Ascending aorta (tissue), 2 donors: ENCODE measurements at regions not wholly inside any gene's neighbourhood (a gene's known extent, or its start where the extent isn't known, plus 50 kb on each side); places are given as distances from the start of the nearest gene placed in this dataset.

Source experiments
- DNase-seq, 2 donors: peaks; one replicate each; pipeline ENCODE4 v3.0.0-alpha.2; 2019; ENCODE audit warnings: low spot score in 2 of 2
- H3K27ac ChIP-seq, 2 donors: fragments of 200-600 bp; sonication (generic); one replicate each; pipeline ENCODE4 v1.5.1; 2016 to 2017; ENCODE audit warnings: mild to moderate bottlenecking in 1 of 2
- H3K27me3 ChIP-seq: fragments of 200-600 bp; sonication (generic); one replicate; pipeline ENCODE4 v1.5.1; 2017
- H3K36me3 ChIP-seq, 2 donors: fragments of 200-600 bp; sonication (generic); one replicate each; pipeline ENCODE4 v1.5.1; 2016
- H3K4me1 ChIP-seq, 2 donors: fragments of 200-600 bp; sonication (generic); one replicate each; pipeline ENCODE4 v1.5.1; 2016 to 2017; ENCODE audit warnings: mild to moderate bottlenecking in 1 of 2
- H3K4me3 ChIP-seq, 2 donors: fragments of 200-600 bp; sonication (generic); one replicate each; pipeline ENCODE4 v1.5.1; 2016 to 2017; ENCODE audit warnings: mild to moderate bottlenecking in 1 of 2
- H3K9me3 ChIP-seq, 2 donors: fragments of 200-600 bp; sonication (generic); one replicate each; pipeline ENCODE4 v1.5.1; 2016
- intact Hi-C: fragments of 100-400 bp; cut with DNase I; formaldehyde crosslinking; loops from one replicate; pipeline ENCODE4 v1.15.1; 2023
- TF ChIP-seq, protein P1 (sequence below), 3 experiments: fragments of 200-600 bp in 2 of 3; fragments of 450-650 bp in 1 of 3; sonication (generic) in 2 of 3; IDR thresholded peaks; one replicate each; pipeline ENCODE4 v1.5.1; 2016 to 2019; ENCODE audit warnings: antibody characterized with exemption in 3 of 3, mild to moderate bottlenecking in 1 of 3, moderate library complexity in 1 of 3

DNA sequence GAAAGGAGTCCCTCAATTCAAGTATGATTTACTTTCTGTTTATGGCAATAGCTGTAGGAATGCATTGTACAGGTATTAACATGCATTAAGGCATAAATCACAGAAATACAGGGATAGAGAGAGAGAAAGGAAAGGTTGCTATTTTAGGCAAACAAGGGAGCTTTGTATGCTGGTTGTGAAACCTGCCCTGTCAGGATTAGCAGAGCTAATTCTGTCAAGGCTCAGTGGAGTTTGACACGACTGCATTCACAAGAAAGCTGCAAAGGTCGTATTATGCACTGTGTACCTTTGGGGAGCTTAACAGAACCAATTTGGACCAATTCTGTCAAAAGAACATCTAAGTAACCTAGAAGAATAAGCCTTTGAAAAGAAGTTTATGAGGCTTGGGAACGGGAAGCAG is 239.3 kb downstream of the GRIA2 start:
- Histone ChIP-seq H3K27ac (no peak overlapping the region), H3K4me1 (peaks cover 3 to 6% of the 10 kb centered on the region in 2 donors), H3K27me3 (no peaks in the 10 kb centered on the region), H3K4me3 (peak overlapping the region in 1 of 2 donors; percentile 22), H3K36me3 (no peaks in the 10 kb centered on the region), H3K9me3 (peaks cover 0 to 4% of the 10 kb centered on the region in 2 donors)
- intact Hi-C loops: no loop called here
- TF ChIP-seq, protein P1, sequence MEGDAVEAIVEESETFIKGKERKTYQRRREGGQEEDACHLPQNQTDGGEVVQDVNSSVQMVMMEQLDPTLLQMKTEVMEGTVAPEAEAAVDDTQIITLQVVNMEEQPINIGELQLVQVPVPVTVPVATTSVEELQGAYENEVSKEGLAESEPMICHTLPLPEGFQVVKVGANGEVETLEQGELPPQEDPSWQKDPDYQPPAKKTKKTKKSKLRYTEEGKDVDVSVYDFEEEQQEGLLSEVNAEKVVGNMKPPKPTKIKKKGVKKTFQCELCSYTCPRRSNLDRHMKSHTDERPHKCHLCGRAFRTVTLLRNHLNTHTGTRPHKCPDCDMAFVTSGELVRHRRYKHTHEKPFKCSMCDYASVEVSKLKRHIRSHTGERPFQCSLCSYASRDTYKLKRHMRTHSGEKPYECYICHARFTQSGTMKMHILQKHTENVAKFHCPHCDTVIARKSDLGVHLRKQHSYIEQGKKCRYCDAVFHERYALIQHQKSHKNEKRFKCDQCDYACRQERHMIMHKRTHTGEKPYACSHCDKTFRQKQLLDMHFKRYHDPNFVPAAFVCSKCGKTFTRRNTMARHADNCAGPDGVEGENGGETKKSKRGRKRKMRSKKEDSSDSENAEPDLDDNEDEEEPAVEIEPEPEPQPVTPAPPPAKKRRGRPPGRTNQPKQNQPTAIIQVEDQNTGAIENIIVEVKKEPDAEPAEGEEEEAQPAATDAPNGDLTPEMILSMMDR (IDR thresholded peaks at IDR 0.05): no peak
- no peak for DNase-seq

DNA sequence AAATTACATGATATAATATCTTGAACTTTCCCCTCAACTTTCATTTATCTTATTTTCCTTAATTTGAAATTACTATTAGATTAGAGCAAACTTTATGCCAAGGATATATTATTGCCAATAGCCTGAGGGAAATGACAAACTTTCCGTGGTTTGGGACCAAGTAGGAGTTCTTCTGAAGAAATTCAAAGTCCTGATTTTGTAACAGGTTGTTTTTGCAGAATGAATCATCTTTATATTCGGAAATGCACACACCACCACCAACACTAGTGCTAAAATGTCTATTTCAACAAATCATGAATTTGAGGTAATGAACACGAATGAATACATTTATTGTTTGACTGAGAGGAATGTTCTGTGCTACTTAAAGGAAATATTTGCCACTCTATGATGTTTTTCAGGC is 226.7 kb downstream of the GRIA2 start:
- no peak for DNase-seq
- Histone ChIP-seq H3K4me1 (no peaks in the 10 kb centered on the region), H3K27me3 (no peaks in the 10 kb centered on the region), H3K9me3 (no peaks in the 10 kb centered on the region), H3K36me3 (no peaks in the 10 kb centered on the region), H3K4me3 (no peak overlapping the region), H3K27ac (no peak overlapping the region)
- TF ChIP-seq, protein P1 (IDR thresholded peaks at IDR 0.05): no peak
- intact Hi-C loops: no loop called here

DNA sequence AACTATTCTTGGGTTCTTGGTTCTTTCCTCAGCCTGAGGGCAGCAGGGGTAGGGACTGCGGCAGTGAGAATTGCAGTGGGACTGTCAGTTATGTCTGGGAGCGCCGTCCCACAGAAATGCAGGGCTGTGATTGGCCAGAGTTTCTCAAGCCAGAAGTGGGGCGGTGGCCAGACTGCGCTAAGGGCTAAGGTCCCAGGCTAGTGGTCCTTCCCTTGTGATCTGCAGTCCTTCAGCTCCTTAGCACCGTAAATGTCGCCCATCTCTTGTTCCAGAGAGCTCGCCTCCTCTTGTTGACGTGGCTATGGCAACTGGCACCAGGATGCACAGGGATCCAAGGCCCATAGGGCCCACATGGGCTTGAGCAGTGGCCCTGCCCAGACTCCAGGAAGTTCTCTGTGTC is 223.5 kb downstream of the GRIA2 start:
- no peaks in the 10 kb centered on the region for H3K9me3 ChIP-seq
- no peak for DNase-seq
- TF ChIP-seq, protein P1 (IDR thresholded peaks at IDR 0.05): no peak
- H3K4me1 ChIP-seq: no peaks in the 10 kb centered on the region
- intact Hi-C loops: no loop called here
- H3K4me3 ChIP-seq: no peak overlapping the region
- H3K36me3 ChIP-seq: no peaks in the 10 kb centered on the region
- no peaks in the 10 kb centered on the region for H3K27me3 ChIP-seq
- no peak overlapping the region for H3K27ac ChIP-seq

DNA sequence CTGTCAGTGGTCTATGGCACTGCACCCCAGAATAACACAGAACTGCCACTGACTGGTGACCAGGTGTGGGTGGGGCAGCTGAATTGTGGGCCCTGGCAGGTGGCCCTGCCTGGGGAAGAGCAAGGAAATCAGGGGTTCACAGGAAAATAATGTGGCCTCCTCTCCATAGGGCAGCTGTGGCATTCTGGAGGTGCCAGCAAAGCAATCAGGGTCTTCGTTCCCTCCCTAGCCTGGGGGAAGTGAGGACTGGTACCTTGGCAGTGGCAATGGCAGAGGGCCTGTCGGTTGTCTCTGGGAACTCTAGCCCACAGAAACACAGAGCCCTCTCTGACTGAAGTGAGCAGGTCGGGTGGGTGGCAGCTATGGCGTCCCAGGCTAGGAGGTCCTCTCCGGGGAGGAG is 223.0 kb downstream of the GRIA2 start:
- TF ChIP-seq, protein P1 (IDR thresholded peaks at IDR 0.05): no peak

DNA sequence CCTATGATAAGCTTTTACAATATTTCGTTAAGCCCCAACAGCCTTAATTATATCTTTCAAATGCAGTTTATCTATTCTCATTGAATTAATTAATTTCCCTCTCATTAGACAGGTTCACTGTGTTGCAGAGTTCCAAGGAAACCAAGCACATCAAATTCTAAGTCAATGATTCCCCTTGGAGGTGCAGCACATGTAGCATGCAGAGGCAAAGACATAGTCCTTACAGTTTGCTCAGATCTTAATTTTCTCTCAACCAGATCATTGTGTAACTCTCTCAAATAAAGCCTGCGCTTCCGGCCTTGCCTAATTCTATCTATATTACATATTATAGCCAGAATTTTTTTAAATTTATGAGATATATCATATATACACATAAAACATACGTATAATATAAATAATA is 205.4 kb downstream of the GRIA2 start:
- Histone ChIP-seq H3K4me1 (no peaks in the 10 kb centered on the region), H3K27ac (no peak overlapping the region), H3K27me3 (no peaks in the 10 kb centered on the region), H3K4me3 (no peak overlapping the region), H3K36me3 (no peaks in the 10 kb centered on the region), H3K9me3 (peaks cover 0 to 9% of the 10 kb centered on the region in 2 donors)
- TF ChIP-seq, protein P1 (IDR thresholded peaks at IDR 0.05): no peak
- intact Hi-C loops: no loop called here
- DNase-seq: no peak

More for the DNA sequence above, 223.0 kb downstream of the GRIA2 start:
- H3K27me3 ChIP-seq: no peaks in the 10 kb centered on the region
- no peak overlapping the region for H3K27ac ChIP-seq
- intact Hi-C loops: no loop called here
- H3K36me3 ChIP-seq: no peaks in the 10 kb centered on the region
- no peaks in the 10 kb centered on the region for H3K4me1 ChIP-seq
- no peaks in the 10 kb centered on the region for H3K9me3 ChIP-seq
- no peak for DNase-seq
- H3K4me3 ChIP-seq: no peak overlapping the region

DNA sequence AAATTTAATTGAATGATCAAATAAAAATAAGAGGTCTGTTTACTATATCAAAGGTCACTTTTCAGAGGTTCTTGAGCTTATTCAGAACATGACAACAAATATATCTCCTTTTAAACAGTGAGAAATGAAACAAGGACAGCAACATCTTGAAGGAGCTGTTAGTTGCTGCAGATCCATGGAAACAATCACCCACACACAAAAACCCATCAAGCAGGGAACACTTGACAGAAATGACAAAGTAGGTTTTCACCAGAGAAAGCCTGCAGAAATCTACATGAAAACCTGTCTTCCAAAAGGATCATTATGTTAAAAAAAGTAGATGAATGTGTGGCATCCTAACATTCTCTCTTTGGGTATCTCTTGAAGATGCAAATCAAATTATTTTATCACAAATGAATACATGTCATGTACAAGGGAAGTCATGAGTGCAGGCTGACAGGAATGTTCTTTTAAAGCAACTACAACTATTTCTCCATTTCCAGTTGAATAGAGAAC is 203.0 kb downstream of the GRIA2 start:
- intact Hi-C loops: no loop called here
- H3K27me3 ChIP-seq: no peaks in the 10 kb centered on the region
- no peaks in the 10 kb centered on the region for H3K4me1 ChIP-seq
- no peaks in the 10 kb centered on the region for H3K36me3 ChIP-seq
- no peak overlapping the region for H3K4me3 ChIP-seq
- H3K9me3 ChIP-seq: peaks cover 0 to 9% of the 10 kb centered on the region in 2 donors
- TF ChIP-seq, protein P1 (IDR thresholded peaks at IDR 0.05): no peak
- H3K27ac ChIP-seq: no peak overlapping the region
- DNase-seq: no peak
